IPS DF 6.9 (cell line): ENCODE measurements at regions not wholly inside any gene's neighbourhood (a gene's known extent, or its start where the extent isn't known, plus 50 kb on each side); places are given as distances from the start of the nearest gene placed in this dataset.
A peak's percentile ranks its signal among the peaks of the same experiment; 100 is the strongest.

Experiments used
- DNase-seq: peaks from one replicate; pipeline ENCODE4 v3.0.0-alpha.2; 2013; ENCODE audit warnings: low read depth, low spot score
- H3K27ac ChIP-seq: one replicate; pipeline ENCODE4 v1.5.1; 2013; ENCODE audit warnings: low read length, control low read depth
- H3K27me3 ChIP-seq: 2 replicates; pipeline ENCODE4 v1.6.1; 2013; ENCODE audit warnings: mild to moderate bottlenecking, low read length; ENCODE audit not compliant: control insufficient read depth, insufficient read depth
- H3K36me3 ChIP-seq: 2 replicates; pipeline ENCODE4 v1.6.1; 2013; ENCODE audit warnings: low read length; ENCODE audit not compliant: control insufficient read depth, insufficient read depth
- H3K4me1 ChIP-seq: 2 replicates; pipeline ENCODE4 v1.6.1; 2013; ENCODE audit warnings: low read length; ENCODE audit not compliant: control insufficient read depth, insufficient read depth
- H3K4me3 ChIP-seq: 2 replicates; pipeline ENCODE4 v1.5.1; 2013; ENCODE audit warnings: mild to moderate bottlenecking, low read length
- H3K9me3 ChIP-seq: 2 replicates; pipeline ENCODE4 v1.6.1; 2013; ENCODE audit warnings: low read length, inconsistent platforms; ENCODE audit not compliant: control insufficient read depth, insufficient read depth
- WGBS: extraction: QIAGEN DNeasy Blood & Tissue Kit; methylation state at CpG from one replicate; pipeline ENCODE4 v1.1.7; 2013; ENCODE audit warnings: mixed read lengths, missing lambda C conversion rate; ENCODE audit not compliant: insufficient read length, insufficient coverage; 5-methylcytosine and 5-hydroxymethylcytosine counted together

GRCh38 chrX:110863883-110864282 is 68.3 kb upstream of the CHRDL1 start:
- no CpG with 5 or more reads among the region's 1 CpG for WGBS
- no peak for DNase-seq
- Histone ChIP-seq H3K27me3 (no peaks in the 10 kb centered on the region), H3K27ac (no peak overlapping the region), H3K9me3 (no peaks in the 10 kb centered on the region), H3K36me3 (no peaks in the 10 kb centered on the region), H3K4me3 (no peak overlapping the region), H3K4me1 (no peaks in the 10 kb centered on the region)

- no peak overlapping the region for H3K27ac ChIP-seq
- no peak for DNase-seq
- WGBS, result no CpG with 5 or more reads among the region's 2 CpGs
- no peak overlapping the region for H3K4me3 ChIP-seq
- H3K4me1 ChIP-seq, result no peaks in the 10 kb centered on the region
- H3K27me3 ChIP-seq, result no peaks in the 10 kb centered on the region
- H3K36me3 ChIP-seq, result no peaks in the 10 kb centered on the region
- H3K9me3 ChIP-seq, result no peaks in the 10 kb centered on the region
Observed at GRCh38 chrX:110858565-110858964, 62.9 kb upstream of the CHRDL1 start.

- no CpG with 5 or more reads among the region's 7 CpGs for WGBS
- H3K9me3 ChIP-seq, result no peaks in the 10 kb centered on the region
- peak; percentile 1 for DNase-seq
- no peaks in the 10 kb centered on the region for H3K36me3 ChIP-seq
- no peak overlapping the region for H3K4me3 ChIP-seq
- H3K27me3 ChIP-seq, result no peaks in the 10 kb centered on the region
- no peaks in the 10 kb centered on the region for H3K4me1 ChIP-seq
- H3K27ac ChIP-seq, result no peak overlapping the region
Observed at GRCh38 chrX:110853610-110854009, 58.0 kb upstream of the CHRDL1 start.

- H3K36me3 ChIP-seq, result no peaks in the 10 kb centered on the region
- WGBS, result no CpG with 5 or more reads among the region's 4 CpGs
- H3K4me3 ChIP-seq, result no peak overlapping the region
- peak; percentile 1 for DNase-seq
- H3K27me3 ChIP-seq, result no peaks in the 10 kb centered on the region
- H3K4me1 ChIP-seq, result no peaks in the 10 kb centered on the region
- no peaks in the 10 kb centered on the region for H3K9me3 ChIP-seq
- no peak overlapping the region for H3K27ac ChIP-seq
Observed at GRCh38 chrX:110852180-110852579, 56.6 kb upstream of the CHRDL1 start.

- no peaks in the 10 kb centered on the region for H3K27me3 ChIP-seq
- H3K4me3 ChIP-seq, result no peak overlapping the region
- no peak for DNase-seq
- no peaks in the 10 kb centered on the region for H3K36me3 ChIP-seq
- WGBS, result no CpG with 5 or more reads among the region's 4 CpGs
- H3K4me1 ChIP-seq, result no peaks in the 10 kb centered on the region
- H3K27ac ChIP-seq, result no peak overlapping the region
- H3K9me3 ChIP-seq, result no peaks in the 10 kb centered on the region
Observed at GRCh38 chrX:110851780-110852179, 56.2 kb upstream of the CHRDL1 start.

- Histone ChIP-seq H3K4me3 (no peak overlapping the region), H3K9me3 (no peaks in the 10 kb centered on the region), H3K27ac (no peak overlapping the region), H3K36me3 (no peaks in the 10 kb centered on the region), H3K4me1 (no peaks in the 10 kb centered on the region), H3K27me3 (no peaks in the 10 kb centered on the region)
- no CpG with 5 or more reads among the region's 5 CpGs for WGBS
- DNase-seq, result no peak
Observed at GRCh38 chrX:110847334-110847733, 51.7 kb upstream of the CHRDL1 start.

GRCh38 chrX:110846071-110846470 is 50.5 kb upstream of the CHRDL1 start:
- no peaks in the 10 kb centered on the region for H3K36me3 ChIP-seq
- H3K27ac ChIP-seq, result no peak overlapping the region
- no peaks in the 10 kb centered on the region for H3K27me3 ChIP-seq
- H3K9me3 ChIP-seq, result no peaks in the 10 kb centered on the region
- DNase-seq, result no peak
- no peaks in the 10 kb centered on the region for H3K4me1 ChIP-seq
- no peak overlapping the region for H3K4me3 ChIP-seq
- WGBS, result no CpG with 5 or more reads among the region's 1 CpG
